ENCODE measurements at regions not wholly inside any gene's neighbourhood (a gene's known extent, or its start where the extent isn't known, plus 50 kb on each side); places are given as distances from the start of the nearest gene placed in this dataset.
A peak's percentile ranks its signal among the peaks of the same experiment; 100 is the strongest.

DNA sequence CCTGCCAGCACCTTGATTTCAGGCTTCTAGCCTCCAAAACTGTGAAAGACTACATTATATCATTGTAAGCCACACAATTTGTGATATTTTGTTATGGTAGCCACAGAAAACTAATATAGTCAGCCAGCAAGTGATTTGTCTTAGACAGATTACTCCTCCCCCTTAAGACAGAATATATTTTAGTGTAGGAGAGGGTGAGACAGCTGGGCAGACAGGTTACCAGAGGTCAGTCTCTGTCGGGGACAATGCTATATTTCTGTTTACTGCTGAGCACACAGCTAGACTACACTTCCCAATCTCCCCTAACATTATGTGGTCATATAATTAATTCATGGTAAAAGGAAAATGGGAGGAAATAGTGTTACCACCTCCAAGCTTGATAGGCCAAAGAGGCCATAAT lies 185.8 kb upstream of the PIK3C3 start:
- Histone ChIP-seq H3K27ac (ENCODE audit: insufficient read depth in 1 of 2, low read depth in 1 of 2, low read length in 2 of 2, poor library complexity in 1 of 2, severe bottlenecking in 2 of 2) (no peak overlapping the region), H3K9me3 (ENCODE audit: control extremely low read depth in 1 of 5, control insufficient read depth in 4 of 5, insufficient read depth in 2 of 5, low read depth in 1 of 5, low read length in 4 of 5) (no peaks in the 10 kb centered on the region), H3K27me3 (replicated peaks in 2 of 5; ENCODE audit: control insufficient read depth in 4 of 5, insufficient read depth in 5 of 5, low read length in 4 of 5) (peaks cover 0 to 3% (median 0%) of the 10 kb centered on the region in 5 experiments), H3K4me1 (ENCODE audit: control extremely low read depth in 1 of 4, control insufficient read depth in 4 of 4, insufficient read depth in 4 of 4, low read length in 3 of 4) (no peaks in the 10 kb centered on the region), H3K36me3 (ENCODE audit: control insufficient read depth in 4 of 4, insufficient read depth in 4 of 4, low read length in 3 of 4) (no peaks in the 10 kb centered on the region), H3K4me3 (ENCODE audit: control insufficient read depth in 1 of 7, extremely low read depth in 1 of 7, insufficient read depth in 4 of 7, low read depth in 2 of 7, low read length in 6 of 7) (no peak overlapping the region)
- ChIA-PET POLR2A (no interaction called here), CTCF (interaction anchor here (1.0 kb wide), 1 partner anchor 120 kb away, joined by 3 read pairs; no protein-coding TSS in a partner anchor)
- WGBS (ENCODE audit: insufficient coverage) = no CpG with 5 or more reads among the region's 1 CpG
- no peak for DNase-seq

DNA sequence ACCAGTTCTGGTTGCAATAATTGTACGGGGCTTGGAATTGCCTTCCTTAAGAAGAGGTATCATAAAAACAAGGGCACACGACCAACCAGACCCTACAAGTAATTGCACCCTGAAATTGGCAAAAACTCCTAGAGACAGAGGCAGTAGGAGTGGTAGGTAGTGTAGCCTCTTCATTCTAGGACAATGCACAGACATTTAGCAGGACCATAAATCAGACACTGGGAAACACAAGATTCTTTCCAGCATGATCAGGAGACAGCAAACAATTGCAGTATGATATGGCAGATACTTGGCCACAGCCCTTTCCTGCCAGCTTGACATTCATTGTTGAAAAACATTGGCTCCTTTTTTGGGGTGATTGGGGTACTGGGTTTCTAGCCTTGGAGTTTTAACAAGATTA lies 186.6 kb upstream of the PIK3C3 start:
- Histone ChIP-seq H3K27ac (ENCODE audit: insufficient read depth in 1 of 2, low read depth in 1 of 2, low read length in 2 of 2, poor library complexity in 1 of 2, severe bottlenecking in 2 of 2) (no peak overlapping the region), H3K4me1 (ENCODE audit: control extremely low read depth in 1 of 4, control insufficient read depth in 4 of 4, insufficient read depth in 4 of 4, low read length in 3 of 4) (no peaks in the 10 kb centered on the region), H3K36me3 (ENCODE audit: control insufficient read depth in 4 of 4, insufficient read depth in 4 of 4, low read length in 3 of 4) (no peaks in the 10 kb centered on the region), H3K4me3 (ENCODE audit: control insufficient read depth in 1 of 7, extremely low read depth in 1 of 7, insufficient read depth in 4 of 7, low read depth in 2 of 7, low read length in 6 of 7) (no peak overlapping the region), H3K27me3 (replicated peaks in 2 of 5; ENCODE audit: control insufficient read depth in 4 of 5, insufficient read depth in 5 of 5, low read length in 4 of 5) (peaks cover 0 to 3% (median 0%) of the 10 kb centered on the region in 5 experiments), H3K9me3 (ENCODE audit: control extremely low read depth in 1 of 5, control insufficient read depth in 4 of 5, insufficient read depth in 2 of 5, low read depth in 1 of 5, low read length in 4 of 5) (no peaks in the 10 kb centered on the region)
- 100% methylated on average over 1 of the region's 2 CpGs for WGBS (ENCODE audit: insufficient coverage)
- no peak for DNase-seq
- POLR2A ChIA-PET = no interaction called here
- CTCF ChIA-PET = no interaction called here

GRCh38 chr18:41767960-41768359 lies 187.1 kb upstream of the PIK3C3 start:
- Histone ChIP-seq H3K27ac (ENCODE audit: insufficient read depth in 1 of 2, low read depth in 1 of 2, low read length in 2 of 2, poor library complexity in 1 of 2, severe bottlenecking in 2 of 2) (no peak overlapping the region), H3K9me3 (ENCODE audit: control extremely low read depth in 1 of 5, control insufficient read depth in 4 of 5, insufficient read depth in 2 of 5, low read depth in 1 of 5, low read length in 4 of 5) (no peaks in the 10 kb centered on the region), H3K4me1 (ENCODE audit: control extremely low read depth in 1 of 4, control insufficient read depth in 4 of 4, insufficient read depth in 4 of 4, low read length in 3 of 4) (no peaks in the 10 kb centered on the region), H3K4me3 (ENCODE audit: control insufficient read depth in 1 of 7, extremely low read depth in 1 of 7, insufficient read depth in 4 of 7, low read depth in 2 of 7, low read length in 6 of 7) (no peak overlapping the region), H3K36me3 (ENCODE audit: control insufficient read depth in 4 of 4, insufficient read depth in 4 of 4, low read length in 3 of 4) (no peaks in the 10 kb centered on the region), H3K27me3 (replicated peaks in 2 of 5; ENCODE audit: control insufficient read depth in 4 of 5, insufficient read depth in 5 of 5, low read length in 4 of 5) (peaks cover 0 to 3% (median 0%) of the 10 kb centered on the region in 5 experiments)
- POLR2A ChIA-PET = no interaction called here
- CTCF ChIA-PET = no interaction called here
- 40% methylated on average over 1 of the region's 4 CpGs for WGBS (ENCODE audit: insufficient coverage)
- DNase-seq = peak in 2 of 3 donors; percentile 13 to 26

GRCh38 chr18:41765460-41765859 lies 189.6 kb upstream of the PIK3C3 start:
- no peak for DNase-seq
- H3K27me3 ChIP-seq (replicated peaks in 2 of 5; ENCODE audit: control insufficient read depth in 4 of 5, insufficient read depth in 5 of 5, low read length in 4 of 5) = peaks cover 0 to 2% (median 0%) of the 10 kb centered on the region in 5 experiments
- POLR2A ChIA-PET = interaction anchor here (0.6 kb wide), 1 partner anchor 91 kb away, joined by 3 read pairs; no protein-coding TSS in a partner anchor
- H3K4me3 ChIP-seq (ENCODE audit: control insufficient read depth in 1 of 7, extremely low read depth in 1 of 7, insufficient read depth in 4 of 7, low read depth in 2 of 7, low read length in 6 of 7) = no peak overlapping the region
- H3K4me1 ChIP-seq (ENCODE audit: control extremely low read depth in 1 of 4, control insufficient read depth in 4 of 4, insufficient read depth in 4 of 4, low read length in 3 of 4) = no peaks in the 10 kb centered on the region
- H3K36me3 ChIP-seq (ENCODE audit: control insufficient read depth in 4 of 4, insufficient read depth in 4 of 4, low read length in 3 of 4) = no peaks in the 10 kb centered on the region
- no peak overlapping the region for H3K27ac ChIP-seq (ENCODE audit: insufficient read depth in 1 of 2, low read depth in 1 of 2, low read length in 2 of 2, poor library complexity in 1 of 2, severe bottlenecking in 2 of 2)
- H3K9me3 ChIP-seq (ENCODE audit: control extremely low read depth in 1 of 5, control insufficient read depth in 4 of 5, insufficient read depth in 2 of 5, low read depth in 1 of 5, low read length in 4 of 5) = no peaks in the 10 kb centered on the region
- 100% methylated on average over 3 of the region's 3 CpGs for WGBS (ENCODE audit: insufficient coverage)
- CTCF ChIA-PET = no interaction called here

GRCh38 chr18:41763361-41763760 lies 191.7 kb upstream of the PIK3C3 start:
- POLR2A ChIA-PET = no interaction called here
- Histone ChIP-seq H3K4me1 (ENCODE audit: control extremely low read depth in 1 of 4, control insufficient read depth in 4 of 4, insufficient read depth in 4 of 4, low read length in 3 of 4) (no peaks in the 10 kb centered on the region), H3K36me3 (ENCODE audit: control insufficient read depth in 4 of 4, insufficient read depth in 4 of 4, low read length in 3 of 4) (no peaks in the 10 kb centered on the region), H3K9me3 (ENCODE audit: control extremely low read depth in 1 of 5, control insufficient read depth in 4 of 5, insufficient read depth in 2 of 5, low read depth in 1 of 5, low read length in 4 of 5) (no peaks in the 10 kb centered on the region), H3K4me3 (ENCODE audit: control insufficient read depth in 1 of 7, extremely low read depth in 1 of 7, insufficient read depth in 4 of 7, low read depth in 2 of 7, low read length in 6 of 7) (no peak overlapping the region), H3K27ac (ENCODE audit: insufficient read depth in 1 of 2, low read depth in 1 of 2, low read length in 2 of 2, poor library complexity in 1 of 2, severe bottlenecking in 2 of 2) (no peak overlapping the region), H3K27me3 (replicated peaks in 2 of 5; ENCODE audit: control insufficient read depth in 4 of 5, insufficient read depth in 5 of 5, low read length in 4 of 5) (peaks cover 0 to 2% (median 0%) of the 10 kb centered on the region in 5 experiments)
- CTCF ChIA-PET = no interaction called here
- WGBS (ENCODE audit: insufficient coverage) = no CpG with 5 or more reads among the region's 1 CpG
- DNase-seq = no peak

DNA sequence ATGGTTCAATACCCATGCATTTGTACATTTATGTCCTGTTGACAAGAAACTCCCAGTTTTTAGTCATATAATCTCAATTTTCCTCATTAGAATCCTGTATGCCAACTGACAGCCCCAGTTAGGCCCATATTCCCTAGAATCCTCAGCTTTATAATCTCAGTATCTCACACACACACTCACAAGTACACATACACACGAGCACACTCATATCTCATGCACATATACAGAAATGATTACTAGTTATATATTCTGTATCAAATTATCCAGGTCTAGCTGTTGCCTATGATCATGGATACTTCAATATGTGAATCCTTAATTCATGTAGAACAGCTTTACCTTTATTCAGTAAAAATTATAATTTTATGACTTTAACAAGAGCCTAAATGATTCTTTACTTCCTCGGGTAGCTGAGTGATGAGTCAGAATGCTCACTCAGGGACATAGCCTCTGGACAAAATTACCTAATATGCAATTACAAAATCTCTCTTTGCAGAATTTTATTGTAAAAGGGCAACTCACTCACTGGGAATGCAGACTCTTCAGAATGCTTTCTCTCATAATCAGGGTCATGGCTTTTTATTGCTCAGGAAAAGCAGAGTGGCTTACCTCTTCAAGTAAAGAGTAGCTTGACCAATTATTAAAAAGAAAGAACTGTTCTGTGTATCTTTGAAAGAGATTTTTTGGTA lies 193.6 kb upstream of the PIK3C3 start:
- no peak for DNase-seq
- no peak overlapping the region for H3K4me3 ChIP-seq (ENCODE audit: control insufficient read depth in 1 of 7, extremely low read depth in 1 of 7, insufficient read depth in 4 of 7, low read depth in 2 of 7, low read length in 6 of 7)
- peaks cover 0 to 2% (median 0%) of the 10 kb centered on the region in 5 experiments for H3K27me3 ChIP-seq (replicated peaks in 2 of 5; ENCODE audit: control insufficient read depth in 4 of 5, insufficient read depth in 5 of 5, low read length in 4 of 5)
- no peaks in the 10 kb centered on the region for H3K9me3 ChIP-seq (ENCODE audit: control extremely low read depth in 1 of 5, control insufficient read depth in 4 of 5, insufficient read depth in 2 of 5, low read depth in 1 of 5, low read length in 4 of 5)
- ChIA-PET POLR2A (no interaction called here), CTCF (interaction anchor here (1.1 kb wide), 1 partner anchor 21 kb away, joined by 3 read pairs; no protein-coding TSS in a partner anchor)
- H3K4me1 ChIP-seq (ENCODE audit: control extremely low read depth in 1 of 4, control insufficient read depth in 4 of 4, insufficient read depth in 4 of 4, low read length in 3 of 4) = no peaks in the 10 kb centered on the region
- WGBS (ENCODE audit: insufficient coverage) = no CpG with 5 or more reads among the region's 2 CpGs
- no peaks in the 10 kb centered on the region for H3K36me3 ChIP-seq (ENCODE audit: control insufficient read depth in 4 of 4, insufficient read depth in 4 of 4, low read length in 3 of 4)
- no peak overlapping the region for H3K27ac ChIP-seq (ENCODE audit: insufficient read depth in 1 of 2, low read depth in 1 of 2, low read length in 2 of 2, poor library complexity in 1 of 2, severe bottlenecking in 2 of 2)

- POLR2A ChIA-PET = no interaction called here
- no peaks in the 10 kb centered on the region for H3K36me3 ChIP-seq (ENCODE audit: control insufficient read depth in 4 of 4, insufficient read depth in 4 of 4, low read length in 3 of 4)
- CTCF ChIA-PET = interaction anchor here (1.6 kb wide), 1 partner anchor 13 kb away, joined by 5 read pairs; no protein-coding TSS in a partner anchor
- no peak for DNase-seq
- no peaks in the 10 kb centered on the region for H3K9me3 ChIP-seq (ENCODE audit: control extremely low read depth in 1 of 5, control insufficient read depth in 4 of 5, insufficient read depth in 2 of 5, low read depth in 1 of 5, low read length in 4 of 5)
- H3K4me1 ChIP-seq (ENCODE audit: control extremely low read depth in 1 of 4, control insufficient read depth in 4 of 4, insufficient read depth in 4 of 4, low read length in 3 of 4) = no peaks in the 10 kb centered on the region
- WGBS (ENCODE audit: insufficient coverage) = no CpG with 5 or more reads among the region's 4 CpGs
- no peak overlapping the region for H3K4me3 ChIP-seq (ENCODE audit: control insufficient read depth in 1 of 7, extremely low read depth in 1 of 7, insufficient read depth in 4 of 7, low read depth in 2 of 7, low read length in 6 of 7)
- H3K27me3 ChIP-seq (replicated peaks in 2 of 5; ENCODE audit: control insufficient read depth in 4 of 5, insufficient read depth in 5 of 5, low read length in 4 of 5) = peaks cover 0 to 2% (median 0%) of the 10 kb centered on the region in 5 experiments
- no peak overlapping the region for H3K27ac ChIP-seq (ENCODE audit: insufficient read depth in 1 of 2, low read depth in 1 of 2, low read length in 2 of 2, poor library complexity in 1 of 2, severe bottlenecking in 2 of 2)
Observed at GRCh38 chr18:41758534-41758933, 196.5 kb upstream of the PIK3C3 start.
